ENCODE measurements at regions not wholly inside any gene's neighbourhood (a gene's known extent, or its start where the extent isn't known, plus 50 kb on each side); places are given as distances from the start of the nearest gene placed in this dataset.
A peak's percentile ranks its signal among the peaks of the same experiment; 100 is the strongest.

GRCh38 chr5:31091501-31091900, 102.0 kb upstream of the CDH6 start:
- peaks cover 0 to 17% of the 10 kb centered on the region in 2 donors for H3K4me1 ChIP-seq (ENCODE audit: control insufficient read depth in 1 of 2, low read depth in 2 of 2)
- no peak for TF ChIP-seq CTCF (IDR thresholded peaks at IDR 0.05)
- no peak for DNase-seq (ENCODE audit: low spot score)
- peak overlapping the region; percentile 57 for H3K4me3 ChIP-seq
- no peaks in the 10 kb centered on the region for H3K27me3 ChIP-seq (replicated peaks; ENCODE audit: insufficient read depth)
- H3K36me3 ChIP-seq: no peaks in the 10 kb centered on the region
- ATAC-seq (ENCODE audit: insufficient number of reproducible peaks, low FRiP score, low read depth): no peak
- H3K27ac ChIP-seq: peak overlapping the region; percentile 48 to 52
- no peaks in the 10 kb centered on the region for H3K9me3 ChIP-seq

GRCh38 chr5:31090467-31090866, 103.0 kb upstream of the CDH6 start:
- Histone ChIP-seq H3K36me3 (no peaks in the 10 kb centered on the region), H3K27me3 (replicated peaks; ENCODE audit: insufficient read depth) (no peaks in the 10 kb centered on the region), H3K4me3 (no peak overlapping the region), H3K27ac (peak overlapping the region; percentile 48 to 52), H3K4me1 (ENCODE audit: control insufficient read depth in 1 of 2, low read depth in 2 of 2) (peaks cover 0 to 9% of the 10 kb centered on the region in 2 donors), H3K9me3 (no peaks in the 10 kb centered on the region)
- TF ChIP-seq CTCF (IDR thresholded peaks at IDR 0.05): no peak
- no peak for DNase-seq (ENCODE audit: low spot score)
- ATAC-seq (ENCODE audit: insufficient number of reproducible peaks, low FRiP score, low read depth): no peak

- Histone ChIP-seq H3K9me3 (no peaks in the 10 kb centered on the region), H3K36me3 (no peaks in the 10 kb centered on the region), H3K27ac (no peak overlapping the region), H3K4me1 (ENCODE audit: control insufficient read depth in 1 of 2, low read depth in 2 of 2) (peaks cover 0 to 9% of the 10 kb centered on the region in 2 donors), H3K27me3 (replicated peaks; ENCODE audit: insufficient read depth) (no peaks in the 10 kb centered on the region), H3K4me3 (no peak overlapping the region)
- TF ChIP-seq CTCF (IDR thresholded peaks at IDR 0.05): no peak
- no peak for ATAC-seq (ENCODE audit: insufficient number of reproducible peaks, low FRiP score, low read depth)
- DNase-seq (ENCODE audit: low spot score): no peak
Measured at GRCh38 chr5:31086839-31087415, 106.6 kb upstream of the CDH6 start.

GRCh38 chr5:31084871-31085270, 108.6 kb upstream of the CDH6 start:
- no peaks in the 10 kb centered on the region for H3K9me3 ChIP-seq
- no peaks in the 10 kb centered on the region for H3K27me3 ChIP-seq (replicated peaks; ENCODE audit: insufficient read depth)
- H3K36me3 ChIP-seq: no peaks in the 10 kb centered on the region
- H3K27ac ChIP-seq: no peak overlapping the region
- no peak for ATAC-seq (ENCODE audit: insufficient number of reproducible peaks, low FRiP score, low read depth)
- H3K4me1 ChIP-seq (ENCODE audit: control insufficient read depth in 1 of 2, low read depth in 2 of 2): no peaks in the 10 kb centered on the region
- DNase-seq (ENCODE audit: low spot score): no peak
- H3K4me3 ChIP-seq: no peak overlapping the region
- TF ChIP-seq CTCF (IDR thresholded peaks at IDR 0.05): no peak

- ATAC-seq (ENCODE audit: insufficient number of reproducible peaks, low FRiP score, low read depth): no peak
- H3K4me1 ChIP-seq (ENCODE audit: control insufficient read depth in 1 of 2, low read depth in 2 of 2): no peaks in the 10 kb centered on the region
- TF ChIP-seq CTCF (IDR thresholded peaks at IDR 0.05): no peak
- H3K27me3 ChIP-seq (replicated peaks; ENCODE audit: insufficient read depth): no peaks in the 10 kb centered on the region
- DNase-seq (ENCODE audit: low spot score): no peak
- H3K27ac ChIP-seq: no peak overlapping the region
- no peaks in the 10 kb centered on the region for H3K36me3 ChIP-seq
- H3K4me3 ChIP-seq: no peak overlapping the region
- no peaks in the 10 kb centered on the region for H3K9me3 ChIP-seq
Measured at GRCh38 chr5:31083364-31083763, 110.1 kb upstream of the CDH6 start.
